HL-60 (cell line): ENCODE measurements at regions not wholly inside any gene's neighbourhood (a gene's known extent, or its start where the extent isn't known, plus 50 kb on each side); places are given as distances from the start of the nearest gene placed in this dataset.

Experiments used
- DNase-seq, 2 experiments: peaks; one replicate each; pipeline ENCODE4 v3.0.0-alpha.2; 2010 to 2020; ENCODE audit warnings: low read depth in 1 of 2, low spot score in 1 of 2
- H3K27ac ChIP-seq: fragments of 250-450 bp; sonication (Bioruptor Pico); replicated peaks from 2 replicates; pipeline ENCODE4 v1.5.1; 2020; ENCODE audit warnings: mild to moderate bottlenecking, moderate library complexity
- H3K27me3 ChIP-seq: fragments of 250-450 bp; sonication (Bioruptor Pico); 2 replicates; pipeline ENCODE4 v1.5.1; 2021; ENCODE audit warnings: mild to moderate bottlenecking, moderate library complexity; ENCODE audit not compliant: insufficient read depth, poor library complexity, severe bottlenecking
- H3K4me3 ChIP-seq: replicated peaks from 2 replicates; pipeline ENCODE4 v1.5.1; 2011; ENCODE audit warnings: mild to moderate bottlenecking, control low read depth, low read length; ENCODE audit not compliant: insufficient read depth
- GABPA ChIP-seq: IDR thresholded peaks from 2 replicates; pipeline ENCODE4 v1.6.1; 2012; ENCODE audit warnings: low read depth
- POLR2AphosphoS5 ChIP-seq: IDR thresholded peaks from 2 replicates; pipeline ENCODE4 v1.6.1; 2012; ENCODE audit warnings: low read depth
- REST ChIP-seq: IDR thresholded peaks from 2 replicates; pipeline ENCODE4 v1.6.1; 2012; ENCODE audit warnings: low read depth; ENCODE audit not compliant: insufficient replicate concordance
- SPI1 ChIP-seq: IDR thresholded peaks from 2 replicates; pipeline ENCODE4 v1.6.1; 2012; ENCODE audit warnings: low read depth, mild to moderate bottlenecking, borderline replicate concordance
- TF ChIP-seq, protein P1 (sequence below): IDR thresholded peaks from one replicate; pipeline ENCODE4 v1.5.1; 2011; ENCODE audit warnings: low read length, control low read depth, inconsistent platforms; ENCODE audit not compliant: insufficient read depth

DNA sequence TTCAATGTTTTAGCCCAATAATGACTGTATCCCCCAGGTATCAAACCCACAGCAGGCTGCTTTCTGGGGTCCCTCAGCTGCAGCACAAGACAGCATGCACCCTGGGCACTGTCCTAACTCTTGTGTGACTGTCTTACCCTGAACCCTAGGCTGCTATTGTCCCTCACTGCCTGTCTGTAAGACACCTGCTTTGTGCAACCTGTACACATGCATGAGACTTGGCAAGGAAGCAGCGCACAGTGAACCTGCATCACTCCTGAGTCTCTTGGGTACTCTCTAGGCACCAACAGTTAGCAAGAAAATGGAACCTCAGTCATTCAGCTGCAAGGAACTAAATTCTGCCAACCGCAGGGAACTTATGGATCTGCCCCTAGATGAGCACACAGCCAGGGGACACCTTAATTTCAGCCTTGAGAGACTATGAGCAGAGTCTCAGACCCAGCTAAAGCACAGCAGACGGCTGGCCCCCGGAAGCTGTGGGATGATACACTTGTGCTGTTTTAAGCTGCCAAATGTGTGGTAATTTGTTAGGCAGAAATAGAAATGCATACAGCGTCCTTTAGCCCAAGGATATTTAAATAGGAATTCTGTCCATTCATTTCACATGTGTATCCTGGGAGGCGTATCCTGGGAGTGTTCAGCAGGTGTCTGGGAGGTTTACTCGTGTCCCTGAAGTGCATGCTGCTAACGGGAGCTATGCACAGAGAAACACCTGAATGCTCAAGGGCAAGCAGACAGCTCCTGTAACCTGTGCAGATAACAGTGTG is 223.8 kb downstream of the KLF13 start:
- no peak for DNase-seq
- H3K27ac ChIP-seq = no peak overlapping the region
- TF ChIP-seq SPI1 (no peak), GABPA (no peak), REST (no peak), POLR2AphosphoS5 (no peak)
- TF ChIP-seq, protein P1, sequence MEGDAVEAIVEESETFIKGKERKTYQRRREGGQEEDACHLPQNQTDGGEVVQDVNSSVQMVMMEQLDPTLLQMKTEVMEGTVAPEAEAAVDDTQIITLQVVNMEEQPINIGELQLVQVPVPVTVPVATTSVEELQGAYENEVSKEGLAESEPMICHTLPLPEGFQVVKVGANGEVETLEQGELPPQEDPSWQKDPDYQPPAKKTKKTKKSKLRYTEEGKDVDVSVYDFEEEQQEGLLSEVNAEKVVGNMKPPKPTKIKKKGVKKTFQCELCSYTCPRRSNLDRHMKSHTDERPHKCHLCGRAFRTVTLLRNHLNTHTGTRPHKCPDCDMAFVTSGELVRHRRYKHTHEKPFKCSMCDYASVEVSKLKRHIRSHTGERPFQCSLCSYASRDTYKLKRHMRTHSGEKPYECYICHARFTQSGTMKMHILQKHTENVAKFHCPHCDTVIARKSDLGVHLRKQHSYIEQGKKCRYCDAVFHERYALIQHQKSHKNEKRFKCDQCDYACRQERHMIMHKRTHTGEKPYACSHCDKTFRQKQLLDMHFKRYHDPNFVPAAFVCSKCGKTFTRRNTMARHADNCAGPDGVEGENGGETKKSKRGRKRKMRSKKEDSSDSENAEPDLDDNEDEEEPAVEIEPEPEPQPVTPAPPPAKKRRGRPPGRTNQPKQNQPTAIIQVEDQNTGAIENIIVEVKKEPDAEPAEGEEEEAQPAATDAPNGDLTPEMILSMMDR = no peak

GRCh38 chr15:31551323-31551722 is 224.7 kb downstream of the KLF13 start:
- Histone ChIP-seq H3K27ac (no peak overlapping the region), H3K27me3 (no peaks in the 10 kb centered on the region), H3K4me3 (no peak overlapping the region)
- no peak for TF ChIP-seq SPI1
- TF ChIP-seq, protein P1 = no peak
- TF ChIP-seq POLR2AphosphoS5 = no peak
- TF ChIP-seq REST = no peak
- no peak for DNase-seq

More for the DNA sequence above, 223.8 kb downstream of the KLF13 start:
- Histone ChIP-seq H3K27me3 (peaks cover 4% of the 10 kb centered on the region), H3K4me3 (no peak overlapping the region)

- Histone ChIP-seq H3K27ac (no peak overlapping the region), H3K27me3 (no peaks in the 10 kb centered on the region), H3K4me3 (no peak overlapping the region)
- DNase-seq = no peak
- TF ChIP-seq POLR2AphosphoS5 = no peak
- TF ChIP-seq SPI1 = no peak
- TF ChIP-seq, protein P1 = no peak
- TF ChIP-seq GABPA = no peak
- TF ChIP-seq REST = no peak
Observed at GRCh38 chr15:31552482-31553099, 226.0 kb downstream of the KLF13 start.
